ENCODE measurements at regions not wholly inside any gene's neighbourhood (a gene's known extent, or its start where the extent isn't known, plus 50 kb on each side); places are given as distances from the start of the nearest gene placed in this dataset.

DNA sequence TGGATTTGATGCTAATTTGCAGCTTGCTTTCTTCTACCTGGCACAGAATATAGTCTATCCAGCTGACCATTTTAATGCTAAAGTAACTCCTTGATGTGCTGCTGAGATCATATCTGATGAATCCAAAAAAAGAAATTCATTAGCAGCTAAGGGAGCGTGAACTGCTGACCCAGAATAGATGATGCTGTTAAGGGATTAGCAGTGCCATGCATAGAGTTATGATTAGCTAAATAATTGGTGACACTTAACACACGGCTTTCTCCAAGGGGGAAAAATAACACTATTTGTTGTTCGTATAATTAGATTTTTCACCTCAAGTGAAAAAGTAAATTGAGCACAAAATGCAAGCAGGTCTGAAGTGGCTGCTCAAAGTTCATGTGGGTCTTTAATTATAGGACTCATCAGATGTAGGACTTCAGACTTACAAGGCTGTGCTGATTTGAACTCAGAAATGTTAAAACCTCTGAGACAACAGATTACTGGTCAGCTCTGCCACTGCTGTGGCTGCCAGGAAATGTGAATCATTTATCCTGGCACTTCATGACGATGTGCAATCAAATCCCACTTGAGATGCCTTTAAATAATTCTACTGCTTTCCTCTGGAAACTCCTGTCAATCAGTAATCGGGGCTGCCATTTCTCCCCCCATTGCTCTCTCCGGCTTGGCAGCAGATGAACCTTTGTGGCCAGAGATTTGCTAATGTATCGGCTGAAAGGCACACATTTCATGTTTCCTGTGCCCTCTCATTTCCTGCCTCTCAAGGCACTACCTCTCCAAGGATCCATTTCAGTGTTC lies 291.6 kb upstream of the C9orf72 start:
- Histone ChIP-seq H3K4me3 (no peak overlapping the region), H3K27ac (no peak overlapping the region), H3K4me1 (peaks cover 0 to 5% (median 0%) of the 10 kb centered on the region in 12 donors), H3K36me3 (no peaks in the 10 kb centered on the region), H3K27me3 (no peaks in the 10 kb centered on the region), H3K9me3 (no peaks in the 10 kb centered on the region)
- ATAC-seq (peak in 2 of 4 donors; percentile 42 to 51), DNase-seq (no peak)
- intact Hi-C loops (cut with DNase I): no loop called here
- TF ChIP-seq POLR2A (IDR thresholded peaks at IDR 0.05): no peak
- no peak for TF ChIP-seq CTCF (IDR thresholded peaks at IDR 0.05)
- WGBS, 4 donors: 21 to 26% (median 22%) methylated on average over 7 of the region's 7 CpGs

GRCh38 chr9:27866741-27867140 lies 293.5 kb upstream of the C9orf72 start:
- WGBS, 4 donors: 87 to 93% (median 91%) methylated on average over 4 of the region's 4 CpGs
- H3K36me3 ChIP-seq: no peaks in the 10 kb centered on the region
- no peaks in the 10 kb centered on the region for H3K27me3 ChIP-seq
- H3K4me1 ChIP-seq: peaks cover 0 to 5% (median 0%) of the 10 kb centered on the region in 12 donors
- no peak overlapping the region for H3K27ac ChIP-seq
- ATAC-seq (no peak), DNase-seq (no peak)
- intact Hi-C loops (cut with DNase I): no loop called here
- no peak overlapping the region for H3K4me3 ChIP-seq
- no peaks in the 10 kb centered on the region for H3K9me3 ChIP-seq
- no peak for TF ChIP-seq CTCF (IDR thresholded peaks at IDR 0.05)
- TF ChIP-seq POLR2A (IDR thresholded peaks at IDR 0.05): no peak

DNA sequence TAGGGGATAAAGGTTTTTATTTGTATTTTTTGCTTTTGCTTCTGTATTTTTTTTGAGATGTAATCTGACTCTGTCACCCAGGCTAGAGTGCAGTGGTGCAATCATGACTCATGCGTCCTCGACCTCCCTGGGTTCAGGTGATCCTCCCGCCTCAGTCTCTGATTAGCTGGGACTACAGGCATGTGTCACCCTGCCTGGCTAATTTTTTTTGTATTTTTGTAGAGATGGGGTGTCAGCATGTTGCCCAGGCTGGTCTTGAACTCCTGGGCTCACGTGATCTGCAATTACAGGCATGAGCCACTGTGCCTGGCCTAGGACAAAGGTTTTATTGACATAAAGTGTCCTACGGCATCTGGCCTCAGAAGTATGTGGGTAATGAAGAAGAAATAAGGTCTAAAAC lies 297.1 kb upstream of the C9orf72 start:
- Histone ChIP-seq H3K27me3 (no peaks in the 10 kb centered on the region), H3K4me1 (no peaks in the 10 kb centered on the region), H3K4me3 (no peak overlapping the region), H3K9me3 (no peaks in the 10 kb centered on the region), H3K27ac (no peak overlapping the region), H3K36me3 (no peaks in the 10 kb centered on the region)
- DNase-seq (no peak), ATAC-seq (no peak)
- intact Hi-C loops (cut with DNase I): loop anchor here in 1 of 10 donors (10.0 kb wide), 1 partner anchor 56 kb away; no protein-coding TSS in a partner anchor
- no peak for TF ChIP-seq CTCF (IDR thresholded peaks at IDR 0.05)
- TF ChIP-seq POLR2A (IDR thresholded peaks at IDR 0.05): no peak
- 74 to 88% (median 83%) methylated on average over 5 of the region's 5 CpGs for WGBS, 4 donors

DNA sequence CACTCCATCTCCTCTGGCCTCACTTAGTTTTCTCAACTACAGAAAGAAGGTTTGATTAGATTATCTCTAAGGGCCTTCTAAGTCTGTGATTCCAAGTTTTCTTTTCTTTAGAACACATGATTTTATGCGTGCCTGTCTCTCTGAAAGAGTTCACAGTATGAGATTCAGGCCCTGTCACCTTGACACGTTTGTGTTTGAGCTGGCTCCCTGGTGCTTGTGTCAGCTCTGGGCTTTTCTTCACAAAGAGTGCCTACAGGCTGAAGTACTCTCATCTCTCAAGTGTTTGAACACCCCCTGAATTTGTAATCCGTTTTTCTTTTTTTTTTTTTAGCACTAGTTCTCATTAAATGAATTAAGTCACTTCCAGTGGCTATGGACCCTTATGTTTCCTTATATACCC lies 306.9 kb upstream of the C9orf72 start:
- DNase-seq (no peak), ATAC-seq (no peak)
- WGBS, 4 donors: 25 to 28% (median 26%) methylated on average over 3 of the region's 3 CpGs
- TF ChIP-seq CTCF (IDR thresholded peaks at IDR 0.05) (no peak), POLR2A (IDR thresholded peaks at IDR 0.05) (no peak)
- H3K36me3 ChIP-seq: no peaks in the 10 kb centered on the region
- H3K4me3 ChIP-seq: no peak overlapping the region
- no peaks in the 10 kb centered on the region for H3K4me1 ChIP-seq
- H3K27me3 ChIP-seq: no peaks in the 10 kb centered on the region
- H3K27ac ChIP-seq: no peak overlapping the region
- intact Hi-C loops (cut with DNase I): loop anchor here in 1 of 10 donors (10.0 kb wide), 1 partner anchor 45 kb away; no protein-coding TSS in a partner anchor
- H3K9me3 ChIP-seq: peaks cover 0 to 3% (median 0%) of the 10 kb centered on the region in 12 donors
